ENCODE measurements at regions not wholly inside any gene's neighbourhood (a gene's known extent, or its start where the extent isn't known, plus 50 kb on each side); places are given as distances from the start of the nearest gene placed in this dataset.

DNA sequence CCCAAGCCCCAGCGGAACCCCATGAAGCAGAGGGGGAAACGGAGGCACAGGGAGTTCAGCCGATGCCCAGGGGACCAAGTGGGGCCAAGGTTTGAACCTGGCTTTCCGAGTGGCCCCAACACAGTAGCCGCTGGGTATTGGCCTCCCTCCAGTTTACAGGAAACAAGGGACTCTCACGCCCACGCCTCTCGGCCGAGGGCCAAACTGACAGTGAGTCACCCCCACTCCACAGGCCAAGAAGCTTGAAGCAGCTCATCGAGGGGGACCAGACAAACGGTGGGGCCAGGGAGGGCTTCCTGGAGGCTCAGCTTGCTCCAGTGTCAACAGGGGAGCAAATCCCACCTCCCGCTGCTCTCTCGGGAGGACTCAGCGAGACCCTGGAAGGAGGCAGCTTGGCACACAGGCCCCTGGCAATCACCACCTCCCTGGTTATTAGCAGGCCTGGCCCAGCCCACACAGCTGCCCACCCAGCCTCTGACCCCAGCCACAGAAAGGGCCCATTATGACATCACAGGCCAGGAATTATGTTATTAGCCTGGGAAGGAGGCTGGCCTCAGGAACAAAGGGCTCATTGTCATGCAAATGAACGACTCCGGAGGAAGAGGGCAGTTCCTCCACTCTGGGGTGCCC, 54.6 kb downstream of the NCOR2 start:
- peak overlapping the region; percentile 8 for H3K4me3 ChIP-seq (ENCODE audit: low read depth, low read length)
- no peak for TF ChIP-seq CTCF (conservative IDR thresholded peaks at IDR 0.05; ENCODE audit: low read depth, low read length)
- DNase-seq (ENCODE audit: low read depth): peak; percentile 65

DNA sequence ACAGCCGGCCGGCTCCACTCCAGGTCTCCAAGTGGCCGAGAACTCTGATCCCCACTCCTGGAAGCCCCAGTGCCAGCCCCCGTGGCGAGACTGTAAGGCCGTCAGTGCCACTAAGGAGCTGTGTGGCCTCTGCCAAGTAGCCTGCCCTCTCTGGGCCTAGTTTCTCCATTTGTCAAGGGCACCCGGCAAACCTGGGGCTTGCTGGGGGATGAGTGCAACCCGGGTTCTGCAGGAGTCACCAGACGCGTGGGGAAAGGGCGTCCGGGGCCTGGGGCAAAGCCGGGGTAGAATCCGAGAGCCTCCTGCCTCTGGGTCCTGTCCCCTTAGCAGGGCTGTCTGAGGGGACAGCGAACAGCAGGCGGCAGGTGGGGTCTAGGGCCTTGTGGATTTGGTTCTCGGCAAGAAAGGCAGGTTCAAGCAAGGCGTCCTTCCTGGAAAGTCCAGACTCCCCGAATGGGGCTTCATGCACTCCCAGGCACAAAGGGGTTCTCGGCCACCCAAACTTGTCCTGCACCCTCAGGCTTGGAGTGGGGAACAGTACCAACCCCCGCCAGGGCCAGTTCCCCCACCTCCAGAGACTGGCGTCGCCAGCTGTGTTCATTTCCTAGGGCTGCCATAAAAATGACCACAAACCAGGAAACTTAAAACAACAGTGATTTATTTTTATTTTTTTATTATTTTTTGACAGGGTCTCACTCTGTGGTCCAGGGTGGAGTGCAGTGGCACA, 56.0 kb downstream of the NCOR2 start:
- no peak for DNase-seq (ENCODE audit: low read depth)
- no peak for TF ChIP-seq CTCF (conservative IDR thresholded peaks at IDR 0.05; ENCODE audit: low read depth, low read length)

DNA sequence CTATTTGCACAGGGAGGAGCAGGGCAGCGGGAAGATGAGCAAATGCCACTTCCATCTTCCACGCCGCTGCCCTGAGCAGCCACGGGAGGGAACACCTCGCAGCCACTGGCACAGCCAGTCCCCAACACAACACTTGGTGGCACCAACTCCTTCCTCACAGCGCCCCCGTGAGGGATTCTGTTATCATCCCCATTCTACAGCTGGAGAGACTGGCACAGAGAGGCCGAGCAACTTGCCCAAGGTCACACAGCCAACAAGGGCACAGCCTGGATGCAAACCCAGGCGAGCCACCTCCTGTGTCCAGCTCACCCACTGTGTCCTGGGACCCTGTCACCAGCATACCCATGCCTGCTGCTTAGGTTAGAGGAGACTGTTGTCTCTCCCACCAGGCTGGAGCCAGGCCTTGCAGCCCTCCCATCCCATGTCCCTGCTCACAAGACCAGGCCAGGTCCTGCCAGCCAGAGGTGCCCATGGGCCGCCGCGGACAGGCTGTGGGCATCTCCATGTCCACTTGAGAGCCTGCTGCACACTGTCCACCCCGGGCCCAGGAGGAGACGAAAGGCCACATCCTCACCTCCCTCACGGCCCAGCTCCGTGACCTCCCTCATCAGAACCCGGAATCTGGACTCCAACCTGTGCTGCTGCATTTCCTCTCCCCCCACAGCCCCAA, 57.0 kb downstream of the NCOR2 start:
- no peak overlapping the region for H3K4me3 ChIP-seq (ENCODE audit: low read depth, low read length)
- peak; percentile 27 for TF ChIP-seq CTCF (conservative IDR thresholded peaks at IDR 0.05; ENCODE audit: low read depth, low read length)
- no peak for DNase-seq (ENCODE audit: low read depth)

More for the DNA sequence above, 56.0 kb downstream of the NCOR2 start:
- H3K4me3 ChIP-seq (ENCODE audit: low read depth, low read length): no peak overlapping the region

DNA sequence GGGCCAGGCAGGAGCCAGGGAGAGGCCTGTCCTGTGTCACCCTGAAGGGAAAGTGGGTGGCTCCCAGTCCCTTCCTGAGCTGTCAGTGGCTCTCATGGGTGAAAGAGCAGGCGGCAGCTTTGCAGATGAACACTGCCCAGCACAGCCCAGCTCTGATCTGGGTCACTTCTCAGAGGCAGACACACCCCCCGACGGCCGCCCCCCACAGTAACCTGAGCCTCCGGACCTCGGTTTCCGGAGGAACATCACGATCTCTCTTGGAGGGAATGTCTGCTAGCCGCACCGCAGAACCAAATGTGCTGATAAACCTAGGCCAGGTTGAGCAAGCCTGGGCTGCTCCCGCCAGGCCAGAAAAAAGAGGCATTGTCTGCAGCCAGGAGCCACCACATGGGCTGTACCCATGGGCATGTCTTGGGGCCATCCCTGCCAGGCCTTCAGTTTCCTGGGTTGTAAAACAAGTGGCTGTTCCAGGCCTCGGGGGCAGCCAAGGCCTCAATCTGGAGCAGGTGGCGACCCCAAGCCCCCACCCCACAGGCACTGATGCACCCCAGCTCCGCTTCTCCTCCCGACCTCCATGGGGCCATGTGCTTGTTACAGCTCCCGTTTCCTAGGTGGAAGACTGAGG, 57.6 kb downstream of the NCOR2 start:
- no peak for DNase-seq (ENCODE audit: low read depth)
- H3K4me3 ChIP-seq (ENCODE audit: low read depth, low read length): no peak overlapping the region
- TF ChIP-seq CTCF (conservative IDR thresholded peaks at IDR 0.05; ENCODE audit: low read depth, low read length): no peak

DNA sequence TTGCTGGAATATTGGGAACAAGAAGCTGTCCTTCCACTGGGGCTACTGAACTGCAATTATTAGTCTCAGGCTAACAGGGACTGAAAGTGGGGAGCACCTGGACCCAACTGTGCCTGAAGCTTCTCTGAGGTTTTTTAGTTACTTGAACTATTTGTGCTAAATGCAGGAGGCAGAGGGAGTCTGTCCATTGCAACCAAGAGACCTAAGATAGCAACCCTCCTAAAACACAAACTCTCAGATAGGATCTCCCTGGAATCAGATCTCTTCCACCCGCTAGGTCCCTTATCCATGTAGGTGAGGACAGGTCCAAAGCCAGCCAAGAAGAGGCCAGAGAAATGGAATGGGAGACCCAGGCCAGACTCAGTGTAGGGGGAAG, 58.1 kb downstream of the NCOR2 start:
- no peak for TF ChIP-seq CTCF (conservative IDR thresholded peaks at IDR 0.05; ENCODE audit: low read depth, low read length)
- no peak for DNase-seq (ENCODE audit: low read depth)
- H3K4me3 ChIP-seq (ENCODE audit: low read depth, low read length): no peak overlapping the region

GRCh38 chr12:124508381-124509079, 58.9 kb downstream of the NCOR2 start:
- DNase-seq (ENCODE audit: low read depth): no peak
- no peak overlapping the region for H3K4me3 ChIP-seq (ENCODE audit: low read depth, low read length)
- TF ChIP-seq CTCF (conservative IDR thresholded peaks at IDR 0.05; ENCODE audit: low read depth, low read length): no peak

Data from epithelial cell of proximal tubule (primary cell).